NOMO-1 treated with dmso at 0.1 percent for 144 hours (cell line): ENCODE measurements at regions not wholly inside any gene's neighbourhood (a gene's known extent, or its start where the extent isn't known, plus 50 kb on each side); places are given as distances from the start of the nearest gene placed in this dataset.
A peak's percentile ranks its signal among the peaks of the same experiment; 100 is the strongest.
"Not testable (repeated sequence)": the region's sequence is repeated elsewhere in the genome, so short reads cannot be mapped to it uniquely, and the experiment has no call there.

Experiments
- DNase-seq: peaks from one replicate; lab custom pipeline; 2025; ENCODE audit not compliant: unreplicated experiment; lab: John Stamatoyannopoulos, UW

GRCh38 chr3:87109465-87109864, 117.6 kb upstream of the CHMP2B start:
- no peak for DNase-seq

- DNase-seq: no peak
These were observed 111.1 kb upstream of the VGLL3 start for GRCh38 chr3:87101861-87102625.

GRCh38 chr3:87097733-87098132, 106.8 kb upstream of the VGLL3 start:
- not testable (repeated sequence) for DNase-seq

- DNase-seq: no peak
These were observed 99.7 kb upstream of the VGLL3 start for GRCh38 chr3:87090631-87091030.

GRCh38 chr3:87088993-87089841, 98.3 kb upstream of the VGLL3 start:
- peak; percentile 1 for DNase-seq

- no peak for DNase-seq
These were observed 97.6 kb upstream of the VGLL3 start for GRCh38 chr3:87088430-87088992.

- no peak for DNase-seq
These were observed 93.9 kb upstream of the VGLL3 start for GRCh38 chr3:87084868-87085267.

GRCh38 chr3:87082796-87083440, 92.0 kb upstream of the VGLL3 start:
- DNase-seq: peak; percentile 0

GRCh38 chr3:87077355-87077754, 86.4 kb upstream of the VGLL3 start:
- DNase-seq: no peak

GRCh38 chr3:87076946-87077345, 86.0 kb upstream of the VGLL3 start:
- no peak for DNase-seq

GRCh38 chr3:87073496-87074145, 82.7 kb upstream of the VGLL3 start:
- no peak for DNase-seq

- DNase-seq: no peak
These were observed 81.5 kb upstream of the VGLL3 start for GRCh38 chr3:87072446-87072845.

GRCh38 chr3:87069971-87070370, 79.0 kb upstream of the VGLL3 start:
- no peak for DNase-seq

GRCh38 chr3:87069021-87069420, 78.1 kb upstream of the VGLL3 start:
- no peak for DNase-seq

- no peak for DNase-seq
These were observed 71.7 kb upstream of the VGLL3 start for GRCh38 chr3:87062685-87063084.

GRCh38 chr3:87057474-87057873, 66.5 kb upstream of the VGLL3 start:
- no peak for DNase-seq

- no peak for DNase-seq
These were observed 62.6 kb upstream of the VGLL3 start for GRCh38 chr3:87053553-87053952.

- DNase-seq: no peak
These were observed 61.7 kb upstream of the VGLL3 start for GRCh38 chr3:87052499-87053260.

GRCh38 chr3:87047852-87048251, 56.9 kb upstream of the VGLL3 start:
- DNase-seq: no peak

- DNase-seq: no peak
These were observed 55.3 kb upstream of the VGLL3 start for GRCh38 chr3:87046241-87046640.
